ENCODE measurements at regions not wholly inside any gene's neighbourhood (a gene's known extent, or its start where the extent isn't known, plus 50 kb on each side); places are given as distances from the start of the nearest gene placed in this dataset.
"Not testable (repeated sequence)": the region's sequence is repeated elsewhere in the genome, so short reads cannot be mapped to it uniquely, and the experiment has no call there.

GRCh38 chr3:125855006-125855405 lies 114.0 kb upstream of the ROPN1B start:
- DNase-seq (ENCODE audit: low read depth, low spot score); H3K9me3 ChIP-seq (replicated peaks; ENCODE audit: control insufficient read depth, insufficient read depth, low read length); H3K4me1 ChIP-seq (ENCODE audit: control insufficient read depth, insufficient read depth, low read length); H3K27ac ChIP-seq (ENCODE audit: control insufficient read depth, insufficient read depth); H3K79me2 ChIP-seq (ENCODE audit: control insufficient read depth, insufficient read depth, low read length); ATAC-seq; POLR2A ChIA-PET; H4K20me1 ChIP-seq (ENCODE audit: control insufficient read depth, insufficient read depth); FAIRE-seq; BruUV-seq (replicated peaks); H3K27me3 ChIP-seq (replicated peaks in 1 of 2; ENCODE audit: control insufficient read depth in 2 of 2, insufficient read depth in 2 of 2, low read length in 1 of 2); CTCF ChIA-PET; RAD21 ChIA-PET (ENCODE audit: unreplicated experiment); H3K4me3 ChIP-seq; SMC1A ChIA-PET (ENCODE audit: uncharacterized antibody, unreplicated experiment); H3K9ac ChIP-seq (ENCODE audit: control insufficient read depth, insufficient read depth, low read length); in situ Hi-C loops (cut with MboI); intact Hi-C loops (cut with micrococcal nuclease; ENCODE audit: unreplicated experiment); H3K4me2 ChIP-seq (ENCODE audit: control insufficient read depth, insufficient read depth); H2AFZ ChIP-seq (ENCODE audit: control insufficient read depth, low read depth, low read length); H3K36me3 ChIP-seq (ENCODE audit: control insufficient read depth in 2 of 2, insufficient read depth in 2 of 2, low read length in 1 of 2): not testable (repeated sequence)
- WGBS (ENCODE audit: insufficient coverage, insufficient replicate concordance, low lambda C conversion rate, missing lambda C conversion rate): 0% methylated on average over 2 of the region's 2 CpGs

DNA sequence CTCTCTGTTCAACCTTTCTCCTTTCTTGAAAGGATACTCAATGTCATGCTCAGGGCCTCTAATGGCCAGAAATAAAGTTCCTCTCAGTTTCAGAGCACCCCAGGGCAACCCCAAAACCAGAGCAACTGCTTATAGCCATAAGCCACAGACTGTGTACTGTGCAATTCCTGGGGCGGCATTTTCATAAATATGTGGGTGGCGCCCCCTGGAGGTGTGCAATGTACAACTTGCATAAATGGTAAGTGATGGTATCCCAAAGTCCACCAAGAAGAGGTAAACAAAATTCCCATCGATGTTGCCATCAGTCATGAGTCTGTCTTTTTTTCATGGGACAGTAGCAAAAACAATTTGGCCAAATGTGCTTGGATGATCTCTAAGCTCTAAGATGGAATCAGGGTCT lies 108.4 kb upstream of the ROPN1B start:
- in situ Hi-C loops (cut with MboI); FAIRE-seq; H3K79me2 ChIP-seq (ENCODE audit: control insufficient read depth, insufficient read depth, low read length); POLR2A ChIA-PET; SMC1A ChIA-PET (ENCODE audit: uncharacterized antibody, unreplicated experiment); BruUV-seq (replicated peaks); H4K20me1 ChIP-seq (ENCODE audit: control insufficient read depth, insufficient read depth); H3K9ac ChIP-seq (ENCODE audit: control insufficient read depth, insufficient read depth, low read length); RAD21 ChIA-PET (ENCODE audit: unreplicated experiment); ATAC-seq; H3K4me3 ChIP-seq; H2AFZ ChIP-seq (ENCODE audit: control insufficient read depth, low read depth, low read length); H3K27me3 ChIP-seq (replicated peaks in 1 of 2; ENCODE audit: control insufficient read depth in 2 of 2, insufficient read depth in 2 of 2, low read length in 1 of 2); DNase-seq (ENCODE audit: low read depth, low spot score); CTCF ChIA-PET; H3K9me3 ChIP-seq (replicated peaks; ENCODE audit: control insufficient read depth, insufficient read depth, low read length); H3K4me1 ChIP-seq (ENCODE audit: control insufficient read depth, insufficient read depth, low read length); H3K36me3 ChIP-seq (ENCODE audit: control insufficient read depth in 2 of 2, insufficient read depth in 2 of 2, low read length in 1 of 2); H3K27ac ChIP-seq (ENCODE audit: control insufficient read depth, insufficient read depth); H3K4me2 ChIP-seq (ENCODE audit: control insufficient read depth, insufficient read depth); intact Hi-C loops (cut with micrococcal nuclease; ENCODE audit: unreplicated experiment): not testable (repeated sequence)
- peak; percentile 11; the same call in 1 of the 2 replicates for TF ChIP-seq RAD21 (IDR thresholded peaks at IDR 0.05; ENCODE audit: insufficient read depth, low read depth, low read length)
- 44% methylated on average over 3 of the region's 3 CpGs for WGBS (ENCODE audit: insufficient coverage, insufficient replicate concordance, low lambda C conversion rate, missing lambda C conversion rate)

DNA sequence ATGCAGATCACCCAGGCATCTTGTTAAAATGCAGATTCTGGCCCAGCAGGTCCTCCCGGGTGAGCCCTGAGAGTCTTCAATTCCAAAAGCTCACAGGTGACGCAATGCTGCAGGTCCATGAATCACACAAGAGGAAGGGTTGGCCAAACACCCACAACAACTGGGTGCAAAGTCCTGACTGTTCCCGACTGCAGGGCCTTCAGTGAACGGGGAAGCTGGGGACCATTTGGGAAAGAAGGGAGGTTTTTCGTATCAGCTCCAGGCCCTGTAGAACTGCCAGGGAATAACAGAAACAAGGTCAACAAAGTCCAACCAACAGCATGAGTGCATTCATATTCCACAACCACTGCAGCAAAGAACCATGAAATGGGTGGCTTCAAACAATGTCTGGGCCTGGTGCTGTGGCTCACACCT lies 106.1 kb upstream of the ROPN1B start:
- H3K4me3 ChIP-seq; in situ Hi-C loops (cut with MboI); H3K9me3 ChIP-seq (replicated peaks; ENCODE audit: control insufficient read depth, insufficient read depth, low read length); BruUV-seq (replicated peaks); H2AFZ ChIP-seq (ENCODE audit: control insufficient read depth, low read depth, low read length); H3K4me2 ChIP-seq (ENCODE audit: control insufficient read depth, insufficient read depth); H3K4me1 ChIP-seq (ENCODE audit: control insufficient read depth, insufficient read depth, low read length); SMC1A ChIA-PET (ENCODE audit: uncharacterized antibody, unreplicated experiment); DNase-seq (ENCODE audit: low read depth, low spot score); intact Hi-C loops (cut with micrococcal nuclease; ENCODE audit: unreplicated experiment); H3K36me3 ChIP-seq (ENCODE audit: control insufficient read depth in 2 of 2, insufficient read depth in 2 of 2, low read length in 1 of 2); H4K20me1 ChIP-seq (ENCODE audit: control insufficient read depth, insufficient read depth); ATAC-seq; H3K27me3 ChIP-seq (replicated peaks in 1 of 2; ENCODE audit: control insufficient read depth in 2 of 2, insufficient read depth in 2 of 2, low read length in 1 of 2); H3K9ac ChIP-seq (ENCODE audit: control insufficient read depth, insufficient read depth, low read length); FAIRE-seq; CTCF ChIA-PET; RAD21 ChIA-PET (ENCODE audit: unreplicated experiment); H3K27ac ChIP-seq (ENCODE audit: control insufficient read depth, insufficient read depth); POLR2A ChIA-PET; H3K79me2 ChIP-seq (ENCODE audit: control insufficient read depth, insufficient read depth, low read length): not testable (repeated sequence)
- 45% methylated on average over 5 of the region's 5 CpGs for WGBS (ENCODE audit: insufficient coverage, insufficient replicate concordance, low lambda C conversion rate, missing lambda C conversion rate)

GRCh38 chr3:125864532-125864931 lies 104.4 kb upstream of the ROPN1B start:
- in situ Hi-C loops (cut with MboI); H3K27ac ChIP-seq (ENCODE audit: control insufficient read depth, insufficient read depth); ATAC-seq; RAD21 ChIA-PET (ENCODE audit: unreplicated experiment); POLR2A ChIA-PET; H3K27me3 ChIP-seq (replicated peaks in 1 of 2; ENCODE audit: control insufficient read depth in 2 of 2, insufficient read depth in 2 of 2, low read length in 1 of 2); H3K9me3 ChIP-seq (replicated peaks; ENCODE audit: control insufficient read depth, insufficient read depth, low read length); H3K4me3 ChIP-seq; H3K79me2 ChIP-seq (ENCODE audit: control insufficient read depth, insufficient read depth, low read length); H3K9ac ChIP-seq (ENCODE audit: control insufficient read depth, insufficient read depth, low read length); BruUV-seq (replicated peaks); CTCF ChIA-PET; H3K4me1 ChIP-seq (ENCODE audit: control insufficient read depth, insufficient read depth, low read length); H2AFZ ChIP-seq (ENCODE audit: control insufficient read depth, low read depth, low read length); FAIRE-seq; H3K36me3 ChIP-seq (ENCODE audit: control insufficient read depth in 2 of 2, insufficient read depth in 2 of 2, low read length in 1 of 2); DNase-seq (ENCODE audit: low read depth, low spot score); H3K4me2 ChIP-seq (ENCODE audit: control insufficient read depth, insufficient read depth); H4K20me1 ChIP-seq (ENCODE audit: control insufficient read depth, insufficient read depth); SMC1A ChIA-PET (ENCODE audit: uncharacterized antibody, unreplicated experiment); intact Hi-C loops (cut with micrococcal nuclease; ENCODE audit: unreplicated experiment): not testable (repeated sequence)
- WGBS (ENCODE audit: insufficient coverage, insufficient replicate concordance, low lambda C conversion rate, missing lambda C conversion rate): 27% methylated on average over 4 of the region's 4 CpGs

Measured in GM12878 (cell line).